SK-N-SH (cell line): ENCODE measurements at regions not wholly inside any gene's neighbourhood (a gene's known extent, or its start where the extent isn't known, plus 50 kb on each side); places are given as distances from the start of the nearest gene placed in this dataset.

Experiments used
- EP300 ChIP-seq, 2 experiments: IDR thresholded peaks; 2 replicates each; pipeline versions ENCODE4 v1.4.0 to v1.6.1; 2012; ENCODE audit warnings: borderline replicate concordance in 1 of 2, low read depth in 1 of 2, low read length in 1 of 2
- FOXM1 ChIP-seq: IDR thresholded peaks from 2 replicates; pipeline ENCODE4 v1.4.0; 2012; ENCODE audit warnings: low read depth, mild to moderate bottlenecking
- JUND ChIP-seq: IDR thresholded peaks from 2 replicates; pipeline ENCODE4 v1.4.0; 2012
- SIN3A ChIP-seq: IDR thresholded peaks from 2 replicates; pipeline ENCODE4 v1.6.1; 2012; ENCODE audit warnings: low read depth, mild to moderate bottlenecking, low read length, moderate library complexity, borderline replicate concordance
- TAF1 ChIP-seq: IDR thresholded peaks from 2 replicates; pipeline ENCODE4 v1.6.1; 2012; ENCODE audit warnings: low read depth, mild to moderate bottlenecking, low read length, moderate library complexity, borderline replicate concordance
- TEAD4 ChIP-seq: IDR thresholded peaks from 2 replicates; pipeline ENCODE4 v1.4.0; 2012; ENCODE audit warnings: mild to moderate bottlenecking, borderline replicate concordance; ENCODE audit not compliant: insufficient read depth
- TF ChIP-seq, protein P1 (sequence below): fragments of 200-600 bp; sonication (generic); IDR thresholded peaks from 2 replicates; pipeline ENCODE4 v1.6.1; 2017; ENCODE audit warnings: antibody characterized with exemption, mild to moderate bottlenecking, moderate library complexity
- TF ChIP-seq, protein P2 (sequence below): fragments of 150-350 bp; IDR thresholded peaks from 2 replicates; pipeline ENCODE4 v1.6.1; 2017; ENCODE audit warnings: antibody characterized with exemption, low read length, low read depth, borderline replicate concordance

DNA sequence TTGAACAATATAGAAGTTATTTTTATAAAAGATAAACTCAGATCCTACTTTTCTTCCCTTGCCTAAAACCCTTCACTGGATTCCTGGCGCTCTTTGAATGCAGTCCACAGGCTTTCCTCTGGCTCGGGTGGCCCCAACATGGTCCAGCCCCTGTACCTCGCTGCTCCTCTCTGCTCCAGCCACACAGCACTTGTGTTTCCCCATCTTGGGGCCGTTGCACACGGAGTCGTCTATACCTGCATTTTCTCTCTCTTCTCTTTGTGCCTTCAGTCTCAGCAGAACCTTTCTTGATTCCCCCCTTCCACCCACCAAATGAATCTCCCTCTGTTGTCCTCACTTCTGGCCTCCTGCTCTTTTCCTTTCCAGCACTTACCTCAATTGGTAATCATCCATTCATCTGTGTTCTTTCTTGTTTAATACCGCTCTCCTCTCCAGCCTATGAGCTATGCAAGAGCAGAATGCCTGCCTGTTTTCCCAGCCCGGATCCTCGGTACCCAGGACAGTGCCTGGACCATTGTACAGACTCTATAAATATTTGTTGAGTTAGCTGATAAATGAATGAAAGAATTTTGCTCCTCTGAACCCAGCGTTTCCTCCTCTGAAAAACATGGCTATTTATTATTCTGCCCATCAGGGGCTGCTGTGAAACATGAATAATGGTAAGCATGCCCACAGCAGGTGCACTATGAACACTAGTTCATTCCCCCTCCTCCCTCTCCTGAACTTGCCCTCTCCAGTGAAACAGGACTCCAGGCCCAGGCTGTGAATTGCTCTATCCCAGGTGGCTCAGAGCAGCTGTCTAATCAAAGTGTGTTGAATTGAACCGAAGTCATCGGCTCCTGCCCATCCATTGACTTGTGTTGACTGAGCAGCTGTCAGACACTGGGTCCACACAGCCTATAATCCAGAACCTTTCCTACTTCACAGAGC, 266.9 kb downstream of the PTPRU start:
- TF ChIP-seq, protein P1, sequence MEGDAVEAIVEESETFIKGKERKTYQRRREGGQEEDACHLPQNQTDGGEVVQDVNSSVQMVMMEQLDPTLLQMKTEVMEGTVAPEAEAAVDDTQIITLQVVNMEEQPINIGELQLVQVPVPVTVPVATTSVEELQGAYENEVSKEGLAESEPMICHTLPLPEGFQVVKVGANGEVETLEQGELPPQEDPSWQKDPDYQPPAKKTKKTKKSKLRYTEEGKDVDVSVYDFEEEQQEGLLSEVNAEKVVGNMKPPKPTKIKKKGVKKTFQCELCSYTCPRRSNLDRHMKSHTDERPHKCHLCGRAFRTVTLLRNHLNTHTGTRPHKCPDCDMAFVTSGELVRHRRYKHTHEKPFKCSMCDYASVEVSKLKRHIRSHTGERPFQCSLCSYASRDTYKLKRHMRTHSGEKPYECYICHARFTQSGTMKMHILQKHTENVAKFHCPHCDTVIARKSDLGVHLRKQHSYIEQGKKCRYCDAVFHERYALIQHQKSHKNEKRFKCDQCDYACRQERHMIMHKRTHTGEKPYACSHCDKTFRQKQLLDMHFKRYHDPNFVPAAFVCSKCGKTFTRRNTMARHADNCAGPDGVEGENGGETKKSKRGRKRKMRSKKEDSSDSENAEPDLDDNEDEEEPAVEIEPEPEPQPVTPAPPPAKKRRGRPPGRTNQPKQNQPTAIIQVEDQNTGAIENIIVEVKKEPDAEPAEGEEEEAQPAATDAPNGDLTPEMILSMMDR, result no peak
- TF ChIP-seq TAF1 (no peak), EP300 (IDR thresholded peaks at IDR 0.05; ENCODE audit: borderline replicate concordance in 1 of 2, low read depth in 1 of 2, low read length in 1 of 2) (no peak), FOXM1 (no peak), TEAD4 (no peak), SIN3A (no peak), JUND (no peak)
- TF ChIP-seq, protein P2, sequence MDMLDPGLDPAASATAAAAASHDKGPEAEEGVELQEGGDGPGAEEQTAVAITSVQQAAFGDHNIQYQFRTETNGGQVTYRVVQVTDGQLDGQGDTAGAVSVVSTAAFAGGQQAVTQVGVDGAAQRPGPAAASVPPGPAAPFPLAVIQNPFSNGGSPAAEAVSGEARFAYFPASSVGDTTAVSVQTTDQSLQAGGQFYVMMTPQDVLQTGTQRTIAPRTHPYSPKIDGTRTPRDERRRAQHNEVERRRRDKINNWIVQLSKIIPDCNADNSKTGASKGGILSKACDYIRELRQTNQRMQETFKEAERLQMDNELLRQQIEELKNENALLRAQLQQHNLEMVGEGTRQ, result no peak
